GM21526 (cell line): ENCODE measurements at regions not wholly inside any gene's neighbourhood (a gene's known extent, or its start where the extent isn't known, plus 50 kb on each side); places are given as distances from the start of the nearest gene placed in this dataset.
"Not testable (repeated sequence)": the region's sequence is repeated elsewhere in the genome, so short reads cannot be mapped to it uniquely, and the experiment has no call there.

Experiments used
- ATAC-seq: cut with Tn5 transposase; IDR thresholded peaks from one replicate; pipeline ENCODE4 v1.9.1; 2021; ENCODE audit warnings: moderate library complexity; ENCODE audit not compliant: unreplicated experiment, low FRiP score

DNA sequence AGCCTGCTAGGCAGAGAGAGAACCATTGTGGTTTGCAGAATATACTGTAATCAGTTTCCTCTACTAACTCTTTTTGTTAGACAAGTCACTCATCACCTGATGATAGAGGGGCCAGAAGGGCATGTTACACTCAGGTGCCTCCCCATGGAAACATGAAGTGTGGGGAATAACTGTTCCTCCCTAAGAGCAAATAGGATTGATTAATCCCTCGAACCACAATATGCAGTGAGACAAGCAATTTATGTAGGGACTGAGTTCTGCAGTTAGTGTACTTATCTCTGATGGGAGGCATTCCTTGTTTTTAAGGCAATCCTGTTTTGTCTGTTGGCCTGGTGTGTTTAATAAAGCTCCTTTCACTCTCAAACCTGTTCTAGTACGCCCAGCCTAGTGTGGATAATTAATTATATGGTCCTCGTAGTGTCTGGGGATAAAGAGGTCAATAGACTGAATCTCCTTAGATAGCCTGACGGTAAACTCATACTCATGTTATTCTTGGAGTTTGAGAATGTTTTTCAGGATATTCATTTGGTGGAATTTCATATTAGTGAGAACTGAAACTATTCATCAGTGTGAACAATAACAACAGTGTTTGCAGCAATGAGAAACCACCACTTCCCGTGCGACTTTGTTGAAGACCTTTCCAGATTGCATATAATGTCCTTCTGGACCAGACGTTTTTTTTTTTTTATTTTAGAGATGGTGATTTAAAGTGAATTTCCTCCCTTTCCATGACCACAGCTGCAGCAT lies 344.8 kb upstream of the FZD8 start:
- no peak for ATAC-seq

- ATAC-seq = no peak
Measured at GRCh38 chr10:35979116-35979515, 337.0 kb upstream of the FZD8 start.

GRCh38 chr10:35973912-35974591 lies 332.0 kb upstream of the FZD8 start:
- not testable (repeated sequence) for ATAC-seq

- ATAC-seq = no peak
Measured at GRCh38 chr10:35972275-35972674, 330.2 kb upstream of the FZD8 start.

DNA sequence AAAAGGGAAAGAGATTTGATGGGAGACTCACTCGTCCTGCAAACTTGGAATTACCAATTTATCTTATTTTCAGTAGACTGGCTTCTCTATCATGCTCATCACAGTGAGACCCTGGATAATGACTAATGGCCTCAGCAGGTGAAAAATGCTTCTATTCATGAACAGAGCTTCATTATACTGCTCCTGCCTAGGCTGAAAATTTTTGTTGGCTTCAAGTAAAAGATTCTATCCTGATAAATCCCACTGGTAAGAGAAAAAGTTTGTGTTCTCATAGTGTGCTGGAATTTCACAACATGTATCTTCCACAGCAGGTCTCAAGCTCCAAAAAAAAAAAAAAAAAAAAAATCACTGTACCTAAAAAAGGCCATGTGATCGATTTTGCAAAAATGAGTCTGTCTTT lies 329.3 kb upstream of the FZD8 start:
- no peak for ATAC-seq

DNA sequence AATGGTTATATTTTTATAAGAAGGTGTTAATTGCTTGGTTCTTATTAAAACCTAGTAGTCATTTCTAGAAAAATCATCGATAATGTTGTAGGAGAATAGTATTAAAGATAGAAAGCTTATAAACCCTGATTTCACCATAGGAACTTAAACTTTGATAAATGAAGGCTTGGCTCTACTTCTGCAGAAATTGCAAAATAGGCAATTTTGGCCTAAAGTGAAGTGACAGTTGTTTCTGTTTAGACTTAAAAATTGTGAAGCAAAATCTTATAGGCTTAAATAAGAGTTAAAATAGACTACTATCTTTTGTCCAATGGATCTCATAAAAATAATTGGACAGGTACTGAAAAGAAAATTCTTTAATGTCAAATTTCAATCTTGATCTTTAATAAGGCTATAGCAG lies 321.6 kb upstream of the FZD8 start:
- no peak for ATAC-seq

- no peak for ATAC-seq
Measured at GRCh38 chr10:35961501-35961900, 319.4 kb upstream of the FZD8 start.

DNA sequence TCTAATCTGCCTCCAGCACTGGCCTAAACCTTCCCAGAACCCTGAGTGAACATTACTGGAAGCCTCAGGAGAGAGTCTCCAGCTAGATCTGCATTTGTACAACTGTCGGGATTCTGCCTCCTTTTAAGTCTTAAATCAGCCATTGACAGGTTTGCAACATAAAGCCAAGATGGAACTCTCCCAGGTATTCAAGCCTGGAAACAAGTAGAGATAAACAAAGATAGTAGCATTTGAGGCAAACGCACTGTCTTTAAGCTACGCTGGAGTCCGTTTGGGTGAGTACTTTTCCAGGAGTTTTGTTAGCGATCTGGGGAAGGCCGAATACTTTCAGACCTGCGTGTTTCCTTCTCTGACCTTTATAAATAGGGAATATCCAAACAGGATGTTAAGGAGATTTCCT lies 317.2 kb upstream of the FZD8 start:
- ATAC-seq = no peak

- ATAC-seq = not testable (repeated sequence)
Measured at GRCh38 chr10:35958609-35959008, 316.5 kb upstream of the FZD8 start.

- no peak for ATAC-seq
Measured at GRCh38 chr10:35950701-35951100, 308.6 kb upstream of the FZD8 start.

- no peak for ATAC-seq
Measured at GRCh38 chr10:35950226-35950625, 308.1 kb upstream of the FZD8 start.

- ATAC-seq = no peak
Measured at GRCh38 chr10:35949811-35950211, 307.7 kb upstream of the FZD8 start.

DNA sequence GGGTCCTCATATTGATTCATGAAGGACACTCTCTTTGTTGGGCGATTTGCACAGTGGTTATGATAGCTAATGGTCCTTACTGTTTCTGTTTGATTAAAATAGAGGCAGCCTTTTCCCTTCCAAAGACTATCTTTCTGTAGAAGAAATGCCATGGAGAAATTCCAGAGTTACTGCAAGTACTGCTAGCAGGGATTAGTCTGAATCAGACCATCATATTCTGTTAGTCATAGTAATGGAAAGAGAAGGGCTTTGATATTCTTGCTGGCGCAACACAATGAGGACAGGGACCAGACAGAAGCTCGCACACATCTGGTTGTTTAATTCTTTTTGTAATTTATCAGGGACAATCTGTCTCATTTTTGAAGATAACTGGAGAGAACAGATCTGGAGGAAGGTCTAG lies 304.5 kb upstream of the FZD8 start:
- ATAC-seq = no peak

- ATAC-seq = no peak
Measured at GRCh38 chr10:35942057-35942456, 300.0 kb upstream of the FZD8 start.

GRCh38 chr10:35940141-35941041 lies 298.3 kb upstream of the FZD8 start:
- no peak for ATAC-seq

DNA sequence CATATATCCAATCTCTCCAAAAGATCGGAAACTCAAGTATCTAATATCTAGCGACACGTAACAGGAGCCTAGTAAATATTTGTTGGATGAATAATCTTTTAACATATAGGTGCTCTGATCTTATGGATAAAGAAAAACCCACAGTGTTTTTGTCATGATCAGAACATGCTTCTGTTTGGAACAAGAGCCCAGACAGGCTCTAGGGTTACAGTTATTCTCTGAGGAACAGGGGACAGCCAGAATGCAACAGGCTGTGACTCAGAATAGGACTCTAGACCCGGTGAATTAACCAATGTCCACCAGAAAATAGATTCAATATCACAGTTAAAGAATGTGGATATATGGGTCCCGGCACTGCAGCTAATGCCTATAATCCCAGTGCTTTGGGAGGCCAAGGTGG lies 296.1 kb upstream of the FZD8 start:
- no peak for ATAC-seq

DNA sequence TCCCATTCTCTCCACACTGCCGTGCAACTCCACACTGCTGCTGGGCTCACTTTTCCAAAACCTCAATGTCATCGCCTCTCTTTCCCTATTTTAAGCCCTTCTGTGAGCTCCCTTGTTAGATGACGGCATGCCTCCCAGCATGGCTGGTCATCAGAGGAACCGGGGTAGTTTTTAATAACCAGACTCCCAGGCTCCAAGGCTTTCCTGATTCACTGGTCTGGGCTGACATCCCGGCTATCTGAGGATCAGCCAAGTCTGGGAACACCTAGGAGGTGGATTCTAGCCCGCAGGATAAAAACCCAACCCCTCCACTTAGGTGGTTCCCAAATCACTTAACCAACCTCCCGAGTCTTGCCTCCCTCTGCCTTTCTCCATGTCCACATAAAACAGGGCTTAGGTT lies 295.4 kb upstream of the FZD8 start:
- no peak for ATAC-seq

GRCh38 chr10:35934642-35934995 lies 292.5 kb upstream of the FZD8 start:
- ATAC-seq = no peak

DNA sequence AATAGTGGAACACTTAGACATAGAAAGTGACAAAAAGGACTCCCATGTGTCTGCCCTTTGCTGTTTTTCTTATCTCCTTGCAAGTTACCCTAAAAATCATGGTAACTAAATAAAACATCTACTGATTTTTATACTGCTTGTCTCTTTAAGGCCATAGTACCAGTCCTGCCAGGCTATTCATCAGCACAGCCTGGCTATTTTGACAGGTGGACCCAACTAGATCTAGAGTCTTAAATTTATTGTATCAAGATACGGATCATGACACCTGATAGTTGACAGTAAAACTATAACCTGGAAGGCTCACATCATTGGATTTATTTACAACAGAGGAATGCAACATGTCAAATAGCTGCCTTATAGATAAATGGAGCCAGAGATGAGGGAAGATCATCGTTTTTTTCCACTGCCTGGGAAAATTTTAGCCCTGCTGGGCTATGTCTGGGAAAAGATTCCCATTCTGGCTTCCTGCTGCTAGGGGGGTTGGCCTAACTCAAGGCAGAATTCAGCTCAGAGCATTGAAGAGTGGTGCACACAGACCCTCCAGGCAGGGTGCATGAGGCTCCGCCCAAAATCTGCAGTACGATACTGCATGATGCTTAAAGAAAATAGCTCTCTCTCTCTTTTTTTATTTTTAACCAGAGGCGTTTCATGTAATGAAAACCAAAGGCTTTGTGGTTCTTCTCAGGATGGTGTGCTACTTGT lies 292.0 kb upstream of the FZD8 start:
- ATAC-seq = no peak

GRCh38 chr10:35933491-35933890 lies 291.4 kb upstream of the FZD8 start:
- no peak for ATAC-seq

- ATAC-seq = not testable (repeated sequence)
Measured at GRCh38 chr10:35929962-35930361, 287.9 kb upstream of the FZD8 start.
